ENCODE measurements at regions not wholly inside any gene's neighbourhood (a gene's known extent, or its start where the extent isn't known, plus 50 kb on each side); places are given as distances from the start of the nearest gene placed in this dataset.

DNA sequence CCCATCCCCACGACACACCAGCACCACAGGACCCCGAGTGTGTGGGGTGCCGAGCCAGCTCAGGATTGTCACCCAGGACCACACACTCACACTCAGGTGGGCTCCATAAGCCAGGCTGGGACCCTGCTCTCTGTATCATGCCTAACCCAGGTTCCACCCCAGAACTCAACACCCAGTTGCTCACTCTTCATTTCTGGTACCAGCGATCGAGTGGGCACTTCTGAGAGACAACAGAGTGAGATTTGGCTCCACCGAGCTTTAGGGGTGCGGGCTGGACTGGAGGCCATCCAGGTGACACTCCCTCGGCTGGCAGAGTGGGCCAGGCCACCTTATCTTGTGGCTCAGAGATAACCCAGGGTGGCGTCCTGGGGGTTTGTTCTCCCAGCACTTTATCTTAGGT is 1323.8 kb downstream of the BRD1 start:
- H3K4me3 Mint-ChIP-seq = no peak overlapping the region
- H3K27me3 Mint-ChIP-seq (ENCODE audit: insufficient read depth) = peaks cover 12% of the 10 kb centered on the region; the same call in 1 of the 2 replicates
- peaks cover 31% of the 10 kb centered on the region for H3K9me3 Mint-ChIP-seq
- TF ChIP-seq, protein P1, sequence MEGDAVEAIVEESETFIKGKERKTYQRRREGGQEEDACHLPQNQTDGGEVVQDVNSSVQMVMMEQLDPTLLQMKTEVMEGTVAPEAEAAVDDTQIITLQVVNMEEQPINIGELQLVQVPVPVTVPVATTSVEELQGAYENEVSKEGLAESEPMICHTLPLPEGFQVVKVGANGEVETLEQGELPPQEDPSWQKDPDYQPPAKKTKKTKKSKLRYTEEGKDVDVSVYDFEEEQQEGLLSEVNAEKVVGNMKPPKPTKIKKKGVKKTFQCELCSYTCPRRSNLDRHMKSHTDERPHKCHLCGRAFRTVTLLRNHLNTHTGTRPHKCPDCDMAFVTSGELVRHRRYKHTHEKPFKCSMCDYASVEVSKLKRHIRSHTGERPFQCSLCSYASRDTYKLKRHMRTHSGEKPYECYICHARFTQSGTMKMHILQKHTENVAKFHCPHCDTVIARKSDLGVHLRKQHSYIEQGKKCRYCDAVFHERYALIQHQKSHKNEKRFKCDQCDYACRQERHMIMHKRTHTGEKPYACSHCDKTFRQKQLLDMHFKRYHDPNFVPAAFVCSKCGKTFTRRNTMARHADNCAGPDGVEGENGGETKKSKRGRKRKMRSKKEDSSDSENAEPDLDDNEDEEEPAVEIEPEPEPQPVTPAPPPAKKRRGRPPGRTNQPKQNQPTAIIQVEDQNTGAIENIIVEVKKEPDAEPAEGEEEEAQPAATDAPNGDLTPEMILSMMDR (IDR thresholded peaks at IDR 0.05) = no peak
- peaks cover 4% of the 10 kb centered on the region for H3K36me3 Mint-ChIP-seq (ENCODE audit: low read depth)
- DNase-seq = no peak
- no peak overlapping the region for H3K27ac Mint-ChIP-seq
- no peaks in the 10 kb centered on the region for H3K4me1 Mint-ChIP-seq (ENCODE audit: low read depth)

GRCh38 chr22:48503035-48503625 is 1324.5 kb downstream of the BRD1 start:
- DNase-seq = no peak
- Mint-ChIP-seq H3K4me1 (ENCODE audit: low read depth) (no peaks in the 10 kb centered on the region), H3K9me3 (peaks cover 30% of the 10 kb centered on the region), H3K36me3 (ENCODE audit: low read depth) (no peaks in the 10 kb centered on the region), H3K27ac (no peak overlapping the region), H3K27me3 (ENCODE audit: insufficient read depth) (peaks cover 12% of the 10 kb centered on the region; the same call in 1 of the 2 replicates), H3K4me3 (no peak overlapping the region)
- TF ChIP-seq, protein P1 (IDR thresholded peaks at IDR 0.05) = no peak

DNA sequence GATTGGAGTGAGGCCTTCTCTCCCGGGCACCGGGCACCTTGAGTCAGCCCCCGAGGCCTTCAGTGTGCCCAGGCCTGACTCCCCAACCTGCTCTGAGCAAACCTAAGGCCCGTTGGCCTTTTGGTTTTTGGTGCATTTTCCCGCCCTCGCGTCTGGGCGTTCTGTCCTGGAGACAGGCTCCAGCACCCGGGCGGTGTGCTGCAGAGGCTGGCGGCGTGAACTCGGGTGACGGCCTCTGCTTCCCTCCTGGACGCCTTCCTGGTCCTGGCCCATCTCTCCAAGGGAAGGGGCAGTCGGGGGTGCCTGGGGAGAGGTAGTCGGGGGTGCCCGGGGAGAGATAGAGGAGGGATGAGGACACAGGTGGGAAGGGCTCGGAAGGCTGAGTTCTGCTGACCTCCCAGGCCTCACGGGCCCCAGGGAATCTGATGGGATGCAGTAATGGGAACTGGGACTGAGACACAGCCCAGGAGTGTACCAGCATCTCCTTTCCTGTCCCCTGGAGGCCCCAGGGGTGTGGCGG is 1326.4 kb downstream of the BRD1 start:
- Mint-ChIP-seq H3K9me3 (peaks cover 24% of the 10 kb centered on the region), H3K4me1 (ENCODE audit: low read depth) (no peaks in the 10 kb centered on the region), H3K27ac (no peak overlapping the region), H3K4me3 (no peak overlapping the region), H3K27me3 (ENCODE audit: insufficient read depth) (peaks cover 12% of the 10 kb centered on the region), H3K36me3 (ENCODE audit: low read depth) (no peaks in the 10 kb centered on the region)
- no peak for DNase-seq
- TF ChIP-seq, protein P1 (IDR thresholded peaks at IDR 0.05) = no peak

DNA sequence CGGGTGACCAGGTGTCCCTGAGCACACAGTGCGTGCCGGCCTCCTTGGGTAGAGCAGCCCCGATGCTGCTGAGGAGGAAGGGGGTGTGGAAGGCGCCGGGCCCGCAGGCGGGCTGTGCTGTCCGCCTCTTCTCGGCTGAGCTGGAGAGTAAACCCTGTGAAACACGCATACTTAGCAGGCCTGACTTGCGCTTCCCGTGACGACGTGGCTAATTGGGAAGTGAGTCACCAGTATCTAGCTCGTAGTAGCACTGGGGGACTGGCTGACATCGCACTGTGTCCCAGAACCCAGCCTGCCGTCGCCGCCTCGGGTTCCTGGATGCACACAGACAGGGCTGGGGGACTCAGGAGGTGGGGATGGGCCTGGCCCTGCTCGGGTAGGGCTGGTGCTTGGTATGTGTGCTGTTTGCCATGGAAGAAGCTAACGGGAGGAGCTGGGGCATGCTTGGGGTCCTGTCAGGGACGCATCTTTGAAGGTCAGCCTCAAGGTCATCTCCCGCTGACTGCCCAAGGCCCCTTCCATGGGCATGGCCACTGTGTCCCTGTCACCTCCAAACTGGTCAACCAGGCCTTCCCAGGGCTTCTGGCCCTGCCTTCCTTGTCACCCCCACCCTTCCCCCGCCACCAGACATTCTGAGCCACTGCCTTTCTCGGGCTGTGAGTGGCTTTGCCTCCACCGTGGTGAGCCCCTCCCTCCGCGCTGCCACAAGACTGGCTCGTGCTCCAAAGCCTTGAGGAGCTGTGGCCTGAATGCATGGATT is 1327.0 kb downstream of the BRD1 start:
- no peaks in the 10 kb centered on the region for H3K4me1 Mint-ChIP-seq (ENCODE audit: low read depth)
- peaks cover 24% of the 10 kb centered on the region for H3K9me3 Mint-ChIP-seq
- TF ChIP-seq, protein P1 (IDR thresholded peaks at IDR 0.05) = no peak
- H3K27me3 Mint-ChIP-seq (ENCODE audit: insufficient read depth) = peaks cover 12% of the 10 kb centered on the region
- no peak overlapping the region for H3K27ac Mint-ChIP-seq
- DNase-seq = no peak
- no peaks in the 10 kb centered on the region for H3K36me3 Mint-ChIP-seq (ENCODE audit: low read depth)
- H3K4me3 Mint-ChIP-seq = no peak overlapping the region

DNA sequence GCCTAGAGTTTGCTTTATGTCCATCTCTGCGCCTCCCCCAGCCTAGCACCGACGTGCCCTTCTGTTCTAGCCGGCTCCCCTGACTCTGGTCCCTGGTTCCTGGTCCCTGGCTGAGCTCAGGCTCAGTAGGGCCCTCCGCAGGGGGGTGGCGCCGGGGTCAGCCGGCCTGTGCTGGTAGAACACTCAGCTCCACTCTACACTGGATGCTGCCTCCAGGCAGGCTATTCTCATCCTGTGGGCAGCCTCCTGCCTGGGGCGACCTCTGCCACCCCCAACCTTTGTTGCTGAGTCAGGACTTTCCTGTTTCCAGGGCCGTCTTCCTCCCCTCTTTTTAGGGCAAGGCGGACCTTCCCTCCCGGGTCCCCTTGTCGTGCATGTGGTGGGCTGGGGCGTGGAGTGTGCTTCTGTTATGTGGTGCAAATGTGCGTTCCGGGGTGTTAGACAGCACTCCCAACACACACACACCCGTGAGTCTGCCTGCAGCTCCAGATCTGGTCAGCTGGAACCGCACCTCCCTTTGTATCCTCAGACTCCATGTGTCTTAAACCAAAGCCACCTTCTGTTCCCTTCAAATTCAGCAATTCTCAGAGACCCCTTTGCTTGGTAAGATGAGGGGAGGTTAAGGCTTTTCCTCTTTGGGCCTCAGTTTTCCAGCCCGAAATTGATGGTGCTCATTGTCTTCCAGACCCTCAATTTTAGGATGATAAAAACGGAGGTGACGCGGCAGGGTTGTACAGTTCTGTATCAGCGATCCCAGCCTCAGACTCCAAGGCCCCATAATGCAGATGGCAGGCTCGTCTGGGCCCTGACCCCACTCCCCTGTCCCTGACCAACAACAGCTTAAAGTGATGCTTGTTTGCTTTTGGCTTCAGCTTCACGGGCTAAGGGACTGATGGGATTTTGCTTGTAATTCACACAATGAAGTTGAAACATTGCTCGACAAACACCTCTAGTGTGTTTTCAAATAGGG is 1327.9 kb downstream of the BRD1 start:
- no peak overlapping the region for H3K4me3 Mint-ChIP-seq
- TF ChIP-seq, protein P1 (IDR thresholded peaks at IDR 0.05) = no peak
- no peak overlapping the region for H3K27ac Mint-ChIP-seq
- peaks cover 24% of the 10 kb centered on the region for H3K9me3 Mint-ChIP-seq
- no peaks in the 10 kb centered on the region for H3K4me1 Mint-ChIP-seq (ENCODE audit: low read depth)
- DNase-seq = no peak
- no peaks in the 10 kb centered on the region for H3K36me3 Mint-ChIP-seq (ENCODE audit: low read depth)
- H3K27me3 Mint-ChIP-seq (ENCODE audit: insufficient read depth) = peaks cover 8% of the 10 kb centered on the region
